GM12892 (cell line): ENCODE measurements at regions not wholly inside any gene's neighbourhood (a gene's known extent, or its start where the extent isn't known, plus 50 kb on each side); places are given as distances from the start of the nearest gene placed in this dataset.

Experiments
- POLR2A ChIP-seq: IDR thresholded peaks from 2 replicates; pipeline ENCODE4 v1.6.1; 2011; ENCODE audit warnings: low read depth, low read length, control low read depth
- POLR2AphosphoS5 ChIP-seq: IDR thresholded peaks from 2 replicates; pipeline ENCODE4 v1.6.1; 2011; ENCODE audit warnings: low read depth, low read length, control low read depth

GRCh38 chr15:91769476-91769875 lies 84.0 kb upstream of the SLCO3A1 start:
- no peak for TF ChIP-seq POLR2A
- no peak for TF ChIP-seq POLR2AphosphoS5
